Loucy (cell line): ENCODE measurements at regions not wholly inside any gene's neighbourhood (a gene's known extent, or its start where the extent isn't known, plus 50 kb on each side); places are given as distances from the start of the nearest gene placed in this dataset.

Experiments
- EZH2phosphoT487 ChIP-seq: fragments of 200-600 bp; IDR thresholded peaks from 2 replicates; pipeline ENCODE4 v1.6.1; 2018; ENCODE audit warnings: antibody characterized with exemption, mild to moderate bottlenecking, moderate library complexity, borderline replicate concordance
- TF ChIP-seq, protein P1 (sequence below): fragments of 200-600 bp; sonication (generic); conservative IDR thresholded peaks from 2 replicates; pipeline ENCODE4 v1.5.1; 2014; ENCODE audit warnings: mild to moderate bottlenecking, antibody characterized with exemption, low read length

GRCh38 chr6:18712595-18712994 lies 325.4 kb downstream of the RNF144B start:
- TF ChIP-seq, protein P1, sequence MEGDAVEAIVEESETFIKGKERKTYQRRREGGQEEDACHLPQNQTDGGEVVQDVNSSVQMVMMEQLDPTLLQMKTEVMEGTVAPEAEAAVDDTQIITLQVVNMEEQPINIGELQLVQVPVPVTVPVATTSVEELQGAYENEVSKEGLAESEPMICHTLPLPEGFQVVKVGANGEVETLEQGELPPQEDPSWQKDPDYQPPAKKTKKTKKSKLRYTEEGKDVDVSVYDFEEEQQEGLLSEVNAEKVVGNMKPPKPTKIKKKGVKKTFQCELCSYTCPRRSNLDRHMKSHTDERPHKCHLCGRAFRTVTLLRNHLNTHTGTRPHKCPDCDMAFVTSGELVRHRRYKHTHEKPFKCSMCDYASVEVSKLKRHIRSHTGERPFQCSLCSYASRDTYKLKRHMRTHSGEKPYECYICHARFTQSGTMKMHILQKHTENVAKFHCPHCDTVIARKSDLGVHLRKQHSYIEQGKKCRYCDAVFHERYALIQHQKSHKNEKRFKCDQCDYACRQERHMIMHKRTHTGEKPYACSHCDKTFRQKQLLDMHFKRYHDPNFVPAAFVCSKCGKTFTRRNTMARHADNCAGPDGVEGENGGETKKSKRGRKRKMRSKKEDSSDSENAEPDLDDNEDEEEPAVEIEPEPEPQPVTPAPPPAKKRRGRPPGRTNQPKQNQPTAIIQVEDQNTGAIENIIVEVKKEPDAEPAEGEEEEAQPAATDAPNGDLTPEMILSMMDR: no peak
- no peak for TF ChIP-seq EZH2phosphoT487
